NT2/D1 (cell line): ENCODE measurements at regions not wholly inside any gene's neighbourhood (a gene's known extent, or its start where the extent isn't known, plus 50 kb on each side); places are given as distances from the start of the nearest gene placed in this dataset.

Experiments used
- DNase-seq: peaks from one replicate; pipeline ENCODE4 v3.0.0-alpha.2; 2011; ENCODE audit warnings: low read depth, low spot score
- H3K27me3 ChIP-seq: 2 replicates; pipeline ENCODE4 v1.6.0; 2011; ENCODE audit warnings: mild to moderate bottlenecking; ENCODE audit not compliant: insufficient read length, insufficient read depth
- H3K36me3 ChIP-seq: 2 replicates; pipeline ENCODE4 v1.6.1; 2011; ENCODE audit warnings: mild to moderate bottlenecking, low read length, mixed read lengths; ENCODE audit not compliant: insufficient read depth, insufficient read length
- H3K4me1 ChIP-seq: 2 replicates; pipeline ENCODE4 v1.5.1; 2011; ENCODE audit not compliant: insufficient read depth, insufficient read length
- H3K4me3 ChIP-seq: 2 replicates; pipeline ENCODE4 v1.5.1; 2011; ENCODE audit warnings: low read depth; ENCODE audit not compliant: insufficient read length
- H3K9ac ChIP-seq: 2 replicates; pipeline ENCODE4 v1.6.0; 2011; ENCODE audit warnings: low read depth; ENCODE audit not compliant: insufficient read length
- H3K9me3 ChIP-seq: 2 replicates; pipeline ENCODE4 v1.5.1; 2011; ENCODE audit warnings: mild to moderate bottlenecking, low read length; ENCODE audit not compliant: insufficient read depth
- SUZ12 ChIP-seq: IDR thresholded peaks from 2 replicates; pipeline ENCODE4 v1.6.1; 2011; ENCODE audit not compliant: insufficient read length, insufficient read depth; ENCODE audit errors: extremely low read depth
- YY1 ChIP-seq: IDR thresholded peaks from 2 replicates; pipeline ENCODE4 v1.6.1; 2011; ENCODE audit not compliant: insufficient read length, insufficient read depth
- ZNF274 ChIP-seq: IDR thresholded peaks from 2 replicates; pipeline ENCODE4 v1.6.1; 2011; ENCODE audit warnings: mild to moderate bottlenecking, low read depth, low read length

DNA sequence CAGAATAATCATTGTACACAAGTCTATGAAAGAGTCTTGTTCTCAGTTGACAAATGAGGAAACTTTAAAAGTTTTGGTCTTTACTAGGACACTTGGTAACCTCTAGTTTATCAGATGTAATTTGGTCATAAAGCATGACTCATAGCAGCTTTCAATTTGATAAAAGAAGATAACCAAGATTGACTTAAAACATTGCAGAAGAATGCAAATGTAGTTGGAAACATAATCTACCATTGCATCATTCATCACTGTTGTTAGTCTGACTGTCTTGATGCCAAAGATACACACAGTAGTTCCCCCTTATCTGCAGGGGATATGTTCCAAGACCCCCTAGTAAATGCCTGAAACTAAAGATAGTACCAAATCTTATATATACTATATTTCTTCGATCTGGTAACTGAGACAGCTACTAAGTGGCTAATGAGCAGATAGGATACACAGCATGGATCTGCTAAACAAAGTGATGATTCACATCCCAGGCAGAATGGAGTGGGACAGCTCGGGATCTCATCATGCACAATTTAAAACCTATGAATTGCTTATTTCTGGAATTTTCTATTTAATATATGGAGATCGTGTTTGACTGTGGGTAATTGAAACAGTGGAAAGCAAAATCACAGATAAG is 131.4 kb upstream of the CCDC68 start:
- Histone ChIP-seq H3K27me3 (no peaks in the 10 kb centered on the region), H3K4me1 (no peaks in the 10 kb centered on the region)

DNA sequence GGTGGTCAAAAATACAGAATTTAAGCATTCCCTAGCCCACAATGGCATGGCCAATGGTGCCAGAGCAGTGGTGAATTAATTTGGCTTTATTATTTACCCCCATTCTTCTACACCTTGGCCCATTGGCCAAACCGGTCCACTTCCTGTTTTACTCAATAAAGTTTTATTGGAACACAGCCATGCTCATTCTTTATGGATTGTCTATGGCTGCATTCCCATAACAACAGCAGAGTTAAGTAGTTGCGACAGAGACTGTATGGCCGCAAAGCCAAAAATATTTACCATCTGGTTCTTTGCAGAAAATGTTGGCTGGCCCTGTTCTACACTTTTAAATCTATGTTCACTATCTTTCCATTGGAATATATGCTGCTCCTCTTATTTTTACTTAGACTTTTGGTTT is 130.3 kb upstream of the CCDC68 start:
- DNase-seq, result no peak

More for the DNA sequence above, 131.4 kb upstream of the CCDC68 start:
- Histone ChIP-seq H3K4me3 (no peak overlapping the region), H3K36me3 (no peaks in the 10 kb centered on the region), H3K9me3 (no peaks in the 10 kb centered on the region), H3K9ac (no peak overlapping the region)
- TF ChIP-seq SUZ12 (no peak), YY1 (no peak), ZNF274 (no peak)
- DNase-seq, result no peak

DNA sequence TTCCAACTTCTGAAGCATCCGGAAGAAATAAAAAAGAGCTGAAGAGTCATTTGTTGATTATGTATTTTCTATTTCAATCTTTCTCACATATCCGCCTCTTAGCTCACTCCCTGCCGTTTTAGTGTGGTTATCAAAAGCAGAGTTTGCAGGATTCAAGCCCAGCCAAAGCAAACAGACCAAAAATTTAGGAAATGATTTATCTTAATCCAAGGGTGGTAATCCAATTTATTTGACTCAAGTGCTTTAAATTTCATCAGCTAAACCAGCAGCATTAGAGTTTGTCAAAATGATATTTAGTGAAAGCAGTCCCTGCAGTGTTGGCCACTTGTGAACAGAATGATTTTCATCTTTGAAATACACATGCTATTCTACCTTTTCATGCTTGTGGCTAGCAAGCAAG is 129.3 kb upstream of the CCDC68 start:
- Histone ChIP-seq H3K27me3 (no peaks in the 10 kb centered on the region), H3K36me3 (no peaks in the 10 kb centered on the region), H3K4me3 (no peak overlapping the region), H3K4me1 (no peaks in the 10 kb centered on the region), H3K9ac (no peak overlapping the region), H3K9me3 (no peaks in the 10 kb centered on the region)
- TF ChIP-seq ZNF274, result no peak
- TF ChIP-seq YY1, result no peak
- no peak for TF ChIP-seq SUZ12
- no peak for DNase-seq

More for the DNA sequence above, 130.3 kb upstream of the CCDC68 start:
- Histone ChIP-seq H3K4me1 (no peaks in the 10 kb centered on the region), H3K9ac (no peak overlapping the region), H3K9me3 (no peaks in the 10 kb centered on the region), H3K27me3 (no peaks in the 10 kb centered on the region), H3K36me3 (no peaks in the 10 kb centered on the region), H3K4me3 (no peak overlapping the region)
- TF ChIP-seq ZNF274 (no peak), SUZ12 (no peak), YY1 (no peak)

DNA sequence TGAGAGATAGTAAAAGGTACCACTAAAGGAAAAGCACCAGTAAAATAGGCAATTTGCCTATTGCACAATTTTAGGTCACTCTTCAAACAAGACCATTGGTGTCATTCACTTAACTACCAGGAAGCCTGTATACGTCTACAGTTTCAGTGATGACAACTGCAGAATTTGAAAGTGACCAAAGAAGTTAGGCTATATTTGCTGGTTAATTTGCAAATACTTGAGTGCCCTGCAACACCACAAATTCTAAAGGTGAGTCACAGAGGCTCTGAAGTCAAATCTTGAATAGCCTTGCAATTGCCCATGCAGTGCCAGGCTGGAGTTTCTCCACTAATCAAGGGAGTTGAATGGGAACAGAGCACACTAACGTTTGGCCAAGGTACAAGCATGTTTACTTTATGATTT is 128.7 kb upstream of the CCDC68 start:
- no peaks in the 10 kb centered on the region for H3K4me1 ChIP-seq
- no peak overlapping the region for H3K4me3 ChIP-seq
- H3K9me3 ChIP-seq, result no peaks in the 10 kb centered on the region
- no peaks in the 10 kb centered on the region for H3K27me3 ChIP-seq
- H3K36me3 ChIP-seq, result no peaks in the 10 kb centered on the region
- TF ChIP-seq YY1 (no peak), ZNF274 (no peak), SUZ12 (no peak)
- no peak overlapping the region for H3K9ac ChIP-seq
- no peak for DNase-seq

DNA sequence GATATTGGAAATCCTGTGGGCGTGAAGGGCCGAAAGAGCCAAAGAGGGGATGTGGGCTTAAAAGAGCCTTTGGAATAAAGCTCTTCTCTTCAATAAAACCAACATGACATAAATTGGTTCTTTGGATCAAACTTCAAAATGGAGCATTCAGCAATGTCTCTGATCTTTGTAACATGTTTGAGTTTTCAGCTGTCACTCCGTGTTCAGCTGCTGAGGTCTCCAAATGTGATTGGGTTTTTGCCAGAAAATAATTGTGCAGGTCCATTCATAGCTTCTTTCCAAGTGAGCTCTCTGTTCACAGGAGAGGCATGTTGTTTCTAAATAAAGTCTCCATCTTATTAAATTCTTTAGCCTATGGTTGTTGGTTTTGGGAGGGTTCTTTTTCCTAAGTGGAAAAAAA is 127.6 kb upstream of the CCDC68 start:
- H3K36me3 ChIP-seq, result no peaks in the 10 kb centered on the region
- H3K9me3 ChIP-seq, result no peaks in the 10 kb centered on the region
- TF ChIP-seq SUZ12 (no peak), ZNF274 (no peak)
- no peaks in the 10 kb centered on the region for H3K4me1 ChIP-seq
- H3K4me3 ChIP-seq, result no peak overlapping the region
- no peaks in the 10 kb centered on the region for H3K27me3 ChIP-seq
- no peak overlapping the region for H3K9ac ChIP-seq
- no peak for DNase-seq

DNA sequence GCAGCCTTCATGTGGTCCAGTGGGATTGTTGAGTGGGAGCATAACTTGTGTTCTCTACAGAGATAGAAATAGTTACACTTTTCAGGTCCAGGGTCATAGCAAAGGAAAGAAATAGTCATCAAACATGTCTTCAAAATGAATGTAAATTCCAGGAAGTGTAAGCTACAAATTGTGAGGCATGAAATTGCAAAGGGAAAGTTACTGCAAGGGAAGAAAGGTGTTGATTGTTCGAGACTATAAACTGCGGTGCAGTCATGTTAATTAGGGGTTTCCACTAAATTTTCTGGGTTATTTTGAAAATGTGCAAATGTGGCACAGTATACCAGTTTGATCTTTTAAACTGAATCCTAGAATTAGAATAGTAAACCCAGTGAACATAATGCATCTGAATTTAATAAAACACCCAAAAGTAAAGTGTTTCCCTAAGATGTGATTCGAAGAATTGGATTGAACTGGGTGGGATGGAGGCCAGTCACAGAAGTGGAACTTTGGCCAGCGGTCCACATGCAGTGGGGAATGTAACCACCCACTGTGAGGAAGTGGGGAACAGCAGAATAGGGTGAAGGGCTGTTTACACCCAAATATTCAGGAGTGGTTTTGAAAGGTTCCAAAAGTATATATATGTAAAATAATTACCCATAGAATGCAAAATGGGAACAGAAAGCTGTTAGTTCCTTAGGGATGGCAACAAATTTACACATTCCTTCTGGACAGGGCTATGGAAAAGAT is 126.5 kb upstream of the CCDC68 start:
- no peaks in the 10 kb centered on the region for H3K9me3 ChIP-seq
- DNase-seq, result no peak
- no peak overlapping the region for H3K9ac ChIP-seq
- H3K4me1 ChIP-seq, result no peaks in the 10 kb centered on the region
- H3K36me3 ChIP-seq, result no peaks in the 10 kb centered on the region
- no peaks in the 10 kb centered on the region for H3K27me3 ChIP-seq
- TF ChIP-seq SUZ12, result no peak
- TF ChIP-seq ZNF274, result no peak
- TF ChIP-seq YY1, result no peak
- no peak overlapping the region for H3K4me3 ChIP-seq

DNA sequence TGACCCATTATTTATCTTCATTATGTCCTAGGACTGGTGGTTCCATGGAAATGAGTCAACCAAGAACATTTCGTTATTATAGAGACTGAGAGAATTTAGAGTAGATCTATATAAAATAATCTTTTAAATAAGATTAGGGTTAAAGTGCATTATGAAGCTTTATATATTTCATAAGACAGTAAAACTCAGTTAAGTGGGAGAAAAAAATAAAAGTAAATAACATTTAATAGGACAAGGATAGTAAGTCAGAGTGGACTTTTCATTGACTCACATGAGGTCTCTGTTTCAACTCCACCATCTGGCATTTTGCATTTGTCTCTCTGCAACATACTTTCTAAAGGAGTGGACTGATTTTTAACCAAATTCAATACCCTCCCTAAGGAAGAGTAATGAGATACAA is 125.3 kb upstream of the CCDC68 start:
- DNase-seq, result no peak
- Histone ChIP-seq H3K4me3 (no peak overlapping the region), H3K36me3 (no peaks in the 10 kb centered on the region), H3K9me3 (no peaks in the 10 kb centered on the region), H3K9ac (no peak overlapping the region), H3K27me3 (no peaks in the 10 kb centered on the region), H3K4me1 (no peaks in the 10 kb centered on the region)
- no peak for TF ChIP-seq ZNF274
- TF ChIP-seq YY1, result no peak
- TF ChIP-seq SUZ12, result no peak
